C4-2B (cell line): ENCODE measurements at regions not wholly inside any gene's neighbourhood (a gene's known extent, or its start where the extent isn't known, plus 50 kb on each side); places are given as distances from the start of the nearest gene placed in this dataset.
"Not testable (repeated sequence)": the region's sequence is repeated elsewhere in the genome, so short reads cannot be mapped to it uniquely, and the experiment has no call there.

Source experiments
- CTCF ChIP-seq: fragments of 450-650 bp; conservative IDR thresholded peaks from 2 replicates; pipeline ENCODE4 v1.5.1; 2017; ENCODE audit warnings: mild to moderate bottlenecking
- ZFX ChIP-seq: fragments of 450-650 bp; IDR thresholded peaks from 2 replicates; pipeline ENCODE4 v1.6.1; 2017

- not testable (repeated sequence) for TF ChIP-seq CTCF, ZFX
Observed at GRCh38 chr5:86510330-86510915, 107.3 kb upstream of the COX7C start.
